Effector CD4-positive, alpha-beta T cell (primary cell): ENCODE measurements at regions not wholly inside any gene's neighbourhood (a gene's known extent, or its start where the extent isn't known, plus 50 kb on each side); places are given as distances from the start of the nearest gene placed in this dataset.
"Not testable (repeated sequence)": the region's sequence is repeated elsewhere in the genome, so short reads cannot be mapped to it uniquely, and the experiment has no call there.

Source experiments
- DNase-seq: peaks from one replicate; pipeline ENCODE4 v3.0.0-alpha.2; 2020

GRCh38 chr1:234769986-234770795 is 160.2 kb upstream of the IRF2BP2 start:
- DNase-seq, result no peak

GRCh38 chr1:234769284-234769985 is 159.5 kb upstream of the IRF2BP2 start:
- no peak for DNase-seq

GRCh38 chr1:234768569-234769283 is 158.7 kb upstream of the IRF2BP2 start:
- no peak for DNase-seq

GRCh38 chr1:234768171-234768568 is 158.2 kb upstream of the IRF2BP2 start:
- no peak for DNase-seq

GRCh38 chr1:234765672-234766071 is 155.7 kb upstream of the IRF2BP2 start:
- no peak for DNase-seq

- DNase-seq, result no peak
These were observed 155.2 kb upstream of the IRF2BP2 start for GRCh38 chr1:234765181-234765580.

GRCh38 chr1:234763910-234764309 is 153.9 kb upstream of the IRF2BP2 start:
- no peak for DNase-seq

- DNase-seq, result no peak
These were observed 153.4 kb upstream of the IRF2BP2 start for GRCh38 chr1:234763367-234763766.

GRCh38 chr1:234762127-234762526 is 152.1 kb upstream of the IRF2BP2 start:
- not testable (repeated sequence) for DNase-seq

GRCh38 chr1:234760303-234760723 is 150.3 kb upstream of the IRF2BP2 start:
- no peak for DNase-seq

- DNase-seq, result no peak
These were observed 149.9 kb upstream of the IRF2BP2 start for GRCh38 chr1:234759888-234760287.

GRCh38 chr1:234758851-234759250 is 148.9 kb upstream of the IRF2BP2 start:
- peak; percentile 36 for DNase-seq

- no peak for DNase-seq
These were observed 146.9 kb upstream of the IRF2BP2 start for GRCh38 chr1:234756857-234757256.

- DNase-seq, result no peak
These were observed 146.2 kb upstream of the IRF2BP2 start for GRCh38 chr1:234756066-234756774.

- no peak for DNase-seq
These were observed 145.5 kb upstream of the IRF2BP2 start for GRCh38 chr1:234755449-234755863.

- no peak for DNase-seq
These were observed 144.0 kb upstream of the IRF2BP2 start for GRCh38 chr1:234753979-234754378.

GRCh38 chr1:234752927-234753326 is 142.9 kb upstream of the IRF2BP2 start:
- no peak for DNase-seq

GRCh38 chr1:234751678-234752077 is 141.7 kb upstream of the IRF2BP2 start:
- no peak for DNase-seq

GRCh38 chr1:234750922-234751627 is 141.1 kb upstream of the IRF2BP2 start:
- no peak for DNase-seq

GRCh38 chr1:234748713-234749112 is 138.7 kb upstream of the IRF2BP2 start:
- DNase-seq, result no peak

- no peak for DNase-seq
These were observed 138.1 kb upstream of the IRF2BP2 start for GRCh38 chr1:234748066-234748465.

- DNase-seq, result no peak
These were observed 136.8 kb upstream of the IRF2BP2 start for GRCh38 chr1:234746798-234747196.
